GM19328 (cell line): ENCODE measurements at regions not wholly inside any gene's neighbourhood (a gene's known extent, or its start where the extent isn't known, plus 50 kb on each side); places are given as distances from the start of the nearest gene placed in this dataset.

ENCODE experiments used
- ATAC-seq: cut with Tn5 transposase; IDR thresholded peaks from one replicate; pipeline ENCODE4 v1.9.1; 2021; ENCODE audit warnings: mild to moderate bottlenecking, moderate library complexity; ENCODE audit not compliant: unreplicated experiment

- ATAC-seq: no peak
These were observed 68.3 kb upstream of the SHISA3 start for GRCh38 chr4:42328978-42329377.

GRCh38 chr4:42329421-42329820 lies 67.9 kb upstream of the SHISA3 start:
- ATAC-seq: no peak

- no peak for ATAC-seq
These were observed 67.2 kb upstream of the SHISA3 start for GRCh38 chr4:42330002-42330592.

- ATAC-seq: no peak
These were observed 66.2 kb upstream of the SHISA3 start for GRCh38 chr4:42331040-42331439.

GRCh38 chr4:42331914-42332368 lies 65.3 kb upstream of the SHISA3 start:
- ATAC-seq: peak; percentile 63

GRCh38 chr4:42339935-42340406 lies 57.3 kb upstream of the SHISA3 start:
- ATAC-seq: no peak

- no peak for ATAC-seq
These were observed 55.7 kb upstream of the SHISA3 start for GRCh38 chr4:42341518-42342026.

GRCh38 chr4:42342459-42342858 lies 54.8 kb upstream of the SHISA3 start:
- ATAC-seq: no peak

GRCh38 chr4:42344309-42344708 lies 53.0 kb upstream of the SHISA3 start:
- no peak for ATAC-seq

- no peak for ATAC-seq
These were observed 52.5 kb upstream of the SHISA3 start for GRCh38 chr4:42344749-42345148.

GRCh38 chr4:42345962-42346544 lies 51.2 kb upstream of the SHISA3 start:
- no peak for ATAC-seq

- no peak for ATAC-seq
These were observed 50.2 kb upstream of the SHISA3 start for GRCh38 chr4:42347076-42347475.
